Right atrium auricular region (tissue), 2 donors: ENCODE measurements at regions not wholly inside any gene's neighbourhood (a gene's known extent, or its start where the extent isn't known, plus 50 kb on each side); places are given as distances from the start of the nearest gene placed in this dataset.

ENCODE experiments used
- DNase-seq: peaks from one replicate; pipeline ENCODE4 v3.0.0-alpha.2; 2019; ENCODE audit warnings: low spot score
- H3K27ac ChIP-seq, 2 donors: fragments of 200-600 bp; sonication (generic); 1 replicate in 1 of 2; 2 replicates in 1 of 2; pipeline ENCODE4 v1.5.1; 2016 to 2019
- H3K27me3 ChIP-seq, 2 donors: fragments of 200-600 bp; sonication (generic); one replicate each; pipeline versions ENCODE4 v1.5.1 to v1.6.0; 2017 to 2019
- H3K36me3 ChIP-seq: fragments of 200-600 bp; sonication (generic); one replicate; pipeline ENCODE4 v1.5.1; 2016
- H3K4me1 ChIP-seq, 2 donors: fragments of 200-600 bp; sonication (generic); one replicate each; pipeline versions ENCODE4 v1.5.1 to v1.6.0; 2017 to 2019
- H3K4me3 ChIP-seq, 2 donors: fragments of 200-600 bp; sonication (generic); 1 replicate in 1 of 2; 2 replicates in 1 of 2; pipeline ENCODE4 v1.5.1; 2017 to 2019; ENCODE audit warnings: mild to moderate bottlenecking in 1 of 2, moderate library complexity in 1 of 2
- H3K9me3 ChIP-seq, 2 donors: fragments of 200-600 bp; sonication (generic); one replicate each; pipeline ENCODE4 v1.5.1; 2019
- CTCF ChIP-seq, 2 donors: fragments of 200-600 bp; sonication (generic); IDR thresholded peaks; one replicate each; pipeline ENCODE4 v1.5.1; 2019; ENCODE audit warnings: antibody characterized with exemption in 2 of 2

- H3K4me1 ChIP-seq, result no peaks in the 10 kb centered on the region
- H3K27ac ChIP-seq, result no peak overlapping the region
- no peak for DNase-seq
- no peaks in the 10 kb centered on the region for H3K27me3 ChIP-seq
- peaks cover 0 to 12% of the 10 kb centered on the region in 2 donors for H3K9me3 ChIP-seq
- H3K36me3 ChIP-seq, result no peaks in the 10 kb centered on the region
- no peak for TF ChIP-seq CTCF (IDR thresholded peaks at IDR 0.05)
- no peak overlapping the region for H3K4me3 ChIP-seq
Measured at GRCh38 chr2:129747500-129748125, 231.9 kb upstream of the RAB6C start.

GRCh38 chr2:129748250-129748649, 231.2 kb upstream of the RAB6C start:
- no peak for TF ChIP-seq CTCF (IDR thresholded peaks at IDR 0.05)
- Histone ChIP-seq H3K27ac (no peak overlapping the region), H3K9me3 (peaks cover 0 to 12% of the 10 kb centered on the region in 2 donors), H3K4me3 (no peak overlapping the region), H3K36me3 (no peaks in the 10 kb centered on the region), H3K4me1 (no peaks in the 10 kb centered on the region), H3K27me3 (no peaks in the 10 kb centered on the region)
- DNase-seq, result no peak

- H3K4me3 ChIP-seq, result no peak overlapping the region
- H3K36me3 ChIP-seq, result no peaks in the 10 kb centered on the region
- no peak for TF ChIP-seq CTCF (IDR thresholded peaks at IDR 0.05)
- DNase-seq, result no peak
- H3K27me3 ChIP-seq, result no peaks in the 10 kb centered on the region
- H3K9me3 ChIP-seq, result peaks cover 0 to 12% of the 10 kb centered on the region in 2 donors
- H3K4me1 ChIP-seq, result no peaks in the 10 kb centered on the region
- no peak overlapping the region for H3K27ac ChIP-seq
Measured at GRCh38 chr2:129748653-129749052, 230.8 kb upstream of the RAB6C start.

GRCh38 chr2:129751409-129751808, 228.1 kb upstream of the RAB6C start:
- no peak for DNase-seq
- H3K27me3 ChIP-seq, result no peaks in the 10 kb centered on the region
- H3K27ac ChIP-seq, result no peak overlapping the region
- H3K4me1 ChIP-seq, result no peaks in the 10 kb centered on the region
- H3K9me3 ChIP-seq, result peaks cover 0 to 12% of the 10 kb centered on the region in 2 donors
- H3K36me3 ChIP-seq, result no peaks in the 10 kb centered on the region
- no peak for TF ChIP-seq CTCF (IDR thresholded peaks at IDR 0.05)
- no peak overlapping the region for H3K4me3 ChIP-seq

- H3K9me3 ChIP-seq, result peaks cover 0 to 12% of the 10 kb centered on the region in 2 donors
- H3K36me3 ChIP-seq, result no peaks in the 10 kb centered on the region
- DNase-seq, result no peak
- H3K4me1 ChIP-seq, result no peaks in the 10 kb centered on the region
- no peaks in the 10 kb centered on the region for H3K27me3 ChIP-seq
- H3K4me3 ChIP-seq, result no peak overlapping the region
- TF ChIP-seq CTCF (IDR thresholded peaks at IDR 0.05), result no peak
- no peak overlapping the region for H3K27ac ChIP-seq
Measured at GRCh38 chr2:129752176-129752575, 227.3 kb upstream of the RAB6C start.

GRCh38 chr2:129752686-129753085, 226.8 kb upstream of the RAB6C start:
- no peak for TF ChIP-seq CTCF (IDR thresholded peaks at IDR 0.05)
- Histone ChIP-seq H3K9me3 (peaks cover 0 to 12% of the 10 kb centered on the region in 2 donors), H3K36me3 (no peaks in the 10 kb centered on the region), H3K4me3 (no peak overlapping the region), H3K27me3 (no peaks in the 10 kb centered on the region), H3K27ac (no peak overlapping the region), H3K4me1 (no peaks in the 10 kb centered on the region)
- no peak for DNase-seq
